WTC11 (cell line): ENCODE measurements at regions not wholly inside any gene's neighbourhood (a gene's known extent, or its start where the extent isn't known, plus 50 kb on each side); places are given as distances from the start of the nearest gene placed in this dataset.

Experiments
- CREB1 ChIP-seq: sonication (generic); formaldehyde crosslinking; IDR thresholded peaks from 2 replicates; pipeline ENCODE4 v1.8.0; 2023; ENCODE audit warnings: mild to moderate bottlenecking, missing genetic modification reagents
- ETV6 ChIP-seq: sonication (generic); formaldehyde crosslinking; IDR thresholded peaks from 2 replicates; pipeline ENCODE4 v1.8.1; 2022; ENCODE audit warnings: mild to moderate bottlenecking, missing genetic modification reagents
- GABPB1 ChIP-seq: sonication (generic); formaldehyde crosslinking; IDR thresholded peaks from 2 replicates; pipeline ENCODE4 v1.8.1; 2023; ENCODE audit warnings: mild to moderate bottlenecking, missing genetic modification reagents
- KAT7 ChIP-seq: sonication (generic); formaldehyde crosslinking; IDR thresholded peaks from 2 replicates; pipeline ENCODE4 v1.8.1; 2023; ENCODE audit warnings: missing genetic modification reagents, mild to moderate bottlenecking, borderline replicate concordance
- NFE2L1 ChIP-seq: sonication (generic); formaldehyde crosslinking; IDR thresholded peaks from 2 replicates; pipeline ENCODE4 v1.8.1; 2023; ENCODE audit warnings: missing genetic modification reagents
- NR3C1 ChIP-seq: sonication (generic); formaldehyde crosslinking; conservative IDR thresholded peaks from 2 replicates; pipeline ENCODE4 v1.8.1; 2023; ENCODE audit warnings: low read depth, mild to moderate bottlenecking, missing genetic modification reagents
- TF ChIP-seq, protein P1 (sequence below): fragments of 250-450 bp; sonication (Bioruptor Pico); IDR thresholded peaks from 2 replicates; pipeline ENCODE4 v1.9.0; 2021; ENCODE audit warnings: mild to moderate bottlenecking, borderline replicate concordance
- TF ChIP-seq, protein P2 (sequence below): fragments of 200-600 bp; IDR thresholded peaks from 2 replicates; pipeline ENCODE4 v1.8.0; 2022; ENCODE audit warnings: antibody characterized with exemption
- TF ChIP-seq, protein P3 (sequence below): sonication (generic); formaldehyde crosslinking; IDR thresholded peaks from 2 replicates; pipeline ENCODE4 v1.8.1; 2023; ENCODE audit warnings: mild to moderate bottlenecking, missing genetic modification reagents
- TF ChIP-seq, protein P4 (sequence below): sonication (generic); formaldehyde crosslinking; IDR thresholded peaks from 2 replicates; pipeline ENCODE4 v1.8.0; 2022; ENCODE audit warnings: mild to moderate bottlenecking, missing genetic modification reagents
- TF ChIP-seq, protein P5 (sequence below): sonication (generic); formaldehyde crosslinking; IDR thresholded peaks from 2 replicates; pipeline ENCODE4 v1.8.1; 2022; ENCODE audit warnings: mild to moderate bottlenecking, missing genetic modification reagents, moderate library complexity, borderline replicate concordance
- TF ChIP-seq, protein P6 (sequence below): sonication (generic); formaldehyde crosslinking; IDR thresholded peaks from 2 replicates; pipeline ENCODE4 v1.8.0; 2022; ENCODE audit warnings: missing genetic modification reagents
- TF ChIP-seq, protein P7 (sequence below): sonication (generic); formaldehyde crosslinking; IDR thresholded peaks from 2 replicates; pipeline ENCODE4 v1.8.0; 2022; ENCODE audit warnings: mild to moderate bottlenecking, missing genetic modification reagents
- TF ChIP-seq, protein P8 (sequence below): fragments of 250-450 bp; sonication (Bioruptor Pico); IDR thresholded peaks from 2 replicates; pipeline ENCODE4 v1.8.0; 2021; ENCODE audit warnings: mild to moderate bottlenecking

DNA sequence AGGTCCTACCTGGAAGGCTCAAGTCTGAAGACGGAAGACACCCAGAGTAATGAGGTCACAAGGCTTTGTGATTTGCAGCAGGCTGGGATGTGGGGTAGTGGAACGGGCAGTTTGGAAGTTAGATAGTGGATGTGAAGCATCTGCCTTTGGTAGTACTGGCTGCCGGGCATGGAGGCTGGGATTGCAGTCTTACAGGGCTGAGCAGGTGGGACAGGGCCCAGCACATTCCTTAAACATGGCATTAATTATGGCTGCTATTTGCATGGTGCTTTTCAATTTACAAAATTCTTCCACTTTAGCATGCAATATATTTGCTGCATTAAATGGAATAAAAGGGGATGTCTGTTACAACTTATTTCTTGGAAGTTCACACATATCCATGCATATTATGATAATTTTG lies 161.2 kb downstream of the UTP18 start:
- TF ChIP-seq CREB1 (CRISPR knock-in tag) (no peak), NR3C1 (CRISPR knock-in tag) (no peak), NFE2L1 (CRISPR knock-in tag) (no peak), KAT7 (CRISPR knock-in tag) (no peak), ETV6 (CRISPR knock-in tag) (no peak), GABPB1 (CRISPR knock-in tag) (no peak)
- TF ChIP-seq, protein P1, sequence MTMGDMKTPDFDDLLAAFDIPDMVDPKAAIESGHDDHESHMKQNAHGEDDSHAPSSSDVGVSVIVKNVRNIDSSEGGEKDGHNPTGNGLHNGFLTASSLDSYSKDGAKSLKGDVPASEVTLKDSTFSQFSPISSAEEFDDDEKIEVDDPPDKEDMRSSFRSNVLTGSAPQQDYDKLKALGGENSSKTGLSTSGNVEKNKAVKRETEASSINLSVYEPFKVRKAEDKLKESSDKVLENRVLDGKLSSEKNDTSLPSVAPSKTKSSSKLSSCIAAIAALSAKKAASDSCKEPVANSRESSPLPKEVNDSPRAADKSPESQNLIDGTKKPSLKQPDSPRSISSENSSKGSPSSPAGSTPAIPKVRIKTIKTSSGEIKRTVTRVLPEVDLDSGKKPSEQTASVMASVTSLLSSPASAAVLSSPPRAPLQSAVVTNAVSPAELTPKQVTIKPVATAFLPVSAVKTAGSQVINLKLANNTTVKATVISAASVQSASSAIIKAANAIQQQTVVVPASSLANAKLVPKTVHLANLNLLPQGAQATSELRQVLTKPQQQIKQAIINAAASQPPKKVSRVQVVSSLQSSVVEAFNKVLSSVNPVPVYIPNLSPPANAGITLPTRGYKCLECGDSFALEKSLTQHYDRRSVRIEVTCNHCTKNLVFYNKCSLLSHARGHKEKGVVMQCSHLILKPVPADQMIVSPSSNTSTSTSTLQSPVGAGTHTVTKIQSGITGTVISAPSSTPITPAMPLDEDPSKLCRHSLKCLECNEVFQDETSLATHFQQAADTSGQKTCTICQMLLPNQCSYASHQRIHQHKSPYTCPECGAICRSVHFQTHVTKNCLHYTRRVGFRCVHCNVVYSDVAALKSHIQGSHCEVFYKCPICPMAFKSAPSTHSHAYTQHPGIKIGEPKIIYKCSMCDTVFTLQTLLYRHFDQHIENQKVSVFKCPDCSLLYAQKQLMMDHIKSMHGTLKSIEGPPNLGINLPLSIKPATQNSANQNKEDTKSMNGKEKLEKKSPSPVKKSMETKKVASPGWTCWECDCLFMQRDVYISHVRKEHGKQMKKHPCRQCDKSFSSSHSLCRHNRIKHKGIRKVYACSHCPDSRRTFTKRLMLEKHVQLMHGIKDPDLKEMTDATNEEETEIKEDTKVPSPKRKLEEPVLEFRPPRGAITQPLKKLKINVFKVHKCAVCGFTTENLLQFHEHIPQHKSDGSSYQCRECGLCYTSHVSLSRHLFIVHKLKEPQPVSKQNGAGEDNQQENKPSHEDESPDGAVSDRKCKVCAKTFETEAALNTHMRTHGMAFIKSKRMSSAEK (CRISPR knock-in tag): no peak
- TF ChIP-seq, protein P2, sequence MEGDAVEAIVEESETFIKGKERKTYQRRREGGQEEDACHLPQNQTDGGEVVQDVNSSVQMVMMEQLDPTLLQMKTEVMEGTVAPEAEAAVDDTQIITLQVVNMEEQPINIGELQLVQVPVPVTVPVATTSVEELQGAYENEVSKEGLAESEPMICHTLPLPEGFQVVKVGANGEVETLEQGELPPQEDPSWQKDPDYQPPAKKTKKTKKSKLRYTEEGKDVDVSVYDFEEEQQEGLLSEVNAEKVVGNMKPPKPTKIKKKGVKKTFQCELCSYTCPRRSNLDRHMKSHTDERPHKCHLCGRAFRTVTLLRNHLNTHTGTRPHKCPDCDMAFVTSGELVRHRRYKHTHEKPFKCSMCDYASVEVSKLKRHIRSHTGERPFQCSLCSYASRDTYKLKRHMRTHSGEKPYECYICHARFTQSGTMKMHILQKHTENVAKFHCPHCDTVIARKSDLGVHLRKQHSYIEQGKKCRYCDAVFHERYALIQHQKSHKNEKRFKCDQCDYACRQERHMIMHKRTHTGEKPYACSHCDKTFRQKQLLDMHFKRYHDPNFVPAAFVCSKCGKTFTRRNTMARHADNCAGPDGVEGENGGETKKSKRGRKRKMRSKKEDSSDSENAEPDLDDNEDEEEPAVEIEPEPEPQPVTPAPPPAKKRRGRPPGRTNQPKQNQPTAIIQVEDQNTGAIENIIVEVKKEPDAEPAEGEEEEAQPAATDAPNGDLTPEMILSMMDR: no peak
- TF ChIP-seq, protein P3, sequence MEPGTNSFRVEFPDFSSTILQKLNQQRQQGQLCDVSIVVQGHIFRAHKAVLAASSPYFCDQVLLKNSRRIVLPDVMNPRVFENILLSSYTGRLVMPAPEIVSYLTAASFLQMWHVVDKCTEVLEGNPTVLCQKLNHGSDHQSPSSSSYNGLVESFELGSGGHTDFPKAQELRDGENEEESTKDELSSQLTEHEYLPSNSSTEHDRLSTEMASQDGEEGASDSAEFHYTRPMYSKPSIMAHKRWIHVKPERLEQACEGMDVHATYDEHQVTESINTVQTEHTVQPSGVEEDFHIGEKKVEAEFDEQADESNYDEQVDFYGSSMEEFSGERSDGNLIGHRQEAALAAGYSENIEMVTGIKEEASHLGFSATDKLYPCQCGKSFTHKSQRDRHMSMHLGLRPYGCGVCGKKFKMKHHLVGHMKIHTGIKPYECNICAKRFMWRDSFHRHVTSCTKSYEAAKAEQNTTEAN (CRISPR knock-in tag): no peak
- TF ChIP-seq, protein P4, sequence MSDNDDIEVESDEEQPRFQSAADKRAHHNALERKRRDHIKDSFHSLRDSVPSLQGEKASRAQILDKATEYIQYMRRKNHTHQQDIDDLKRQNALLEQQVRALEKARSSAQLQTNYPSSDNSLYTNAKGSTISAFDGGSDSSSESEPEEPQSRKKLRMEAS: no peak
- TF ChIP-seq, protein P5, sequence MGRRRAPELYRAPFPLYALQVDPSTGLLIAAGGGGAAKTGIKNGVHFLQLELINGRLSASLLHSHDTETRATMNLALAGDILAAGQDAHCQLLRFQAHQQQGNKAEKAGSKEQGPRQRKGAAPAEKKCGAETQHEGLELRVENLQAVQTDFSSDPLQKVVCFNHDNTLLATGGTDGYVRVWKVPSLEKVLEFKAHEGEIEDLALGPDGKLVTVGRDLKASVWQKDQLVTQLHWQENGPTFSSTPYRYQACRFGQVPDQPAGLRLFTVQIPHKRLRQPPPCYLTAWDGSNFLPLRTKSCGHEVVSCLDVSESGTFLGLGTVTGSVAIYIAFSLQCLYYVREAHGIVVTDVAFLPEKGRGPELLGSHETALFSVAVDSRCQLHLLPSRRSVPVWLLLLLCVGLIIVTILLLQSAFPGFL (CRISPR knock-in tag): no peak
- TF ChIP-seq, protein P6, sequence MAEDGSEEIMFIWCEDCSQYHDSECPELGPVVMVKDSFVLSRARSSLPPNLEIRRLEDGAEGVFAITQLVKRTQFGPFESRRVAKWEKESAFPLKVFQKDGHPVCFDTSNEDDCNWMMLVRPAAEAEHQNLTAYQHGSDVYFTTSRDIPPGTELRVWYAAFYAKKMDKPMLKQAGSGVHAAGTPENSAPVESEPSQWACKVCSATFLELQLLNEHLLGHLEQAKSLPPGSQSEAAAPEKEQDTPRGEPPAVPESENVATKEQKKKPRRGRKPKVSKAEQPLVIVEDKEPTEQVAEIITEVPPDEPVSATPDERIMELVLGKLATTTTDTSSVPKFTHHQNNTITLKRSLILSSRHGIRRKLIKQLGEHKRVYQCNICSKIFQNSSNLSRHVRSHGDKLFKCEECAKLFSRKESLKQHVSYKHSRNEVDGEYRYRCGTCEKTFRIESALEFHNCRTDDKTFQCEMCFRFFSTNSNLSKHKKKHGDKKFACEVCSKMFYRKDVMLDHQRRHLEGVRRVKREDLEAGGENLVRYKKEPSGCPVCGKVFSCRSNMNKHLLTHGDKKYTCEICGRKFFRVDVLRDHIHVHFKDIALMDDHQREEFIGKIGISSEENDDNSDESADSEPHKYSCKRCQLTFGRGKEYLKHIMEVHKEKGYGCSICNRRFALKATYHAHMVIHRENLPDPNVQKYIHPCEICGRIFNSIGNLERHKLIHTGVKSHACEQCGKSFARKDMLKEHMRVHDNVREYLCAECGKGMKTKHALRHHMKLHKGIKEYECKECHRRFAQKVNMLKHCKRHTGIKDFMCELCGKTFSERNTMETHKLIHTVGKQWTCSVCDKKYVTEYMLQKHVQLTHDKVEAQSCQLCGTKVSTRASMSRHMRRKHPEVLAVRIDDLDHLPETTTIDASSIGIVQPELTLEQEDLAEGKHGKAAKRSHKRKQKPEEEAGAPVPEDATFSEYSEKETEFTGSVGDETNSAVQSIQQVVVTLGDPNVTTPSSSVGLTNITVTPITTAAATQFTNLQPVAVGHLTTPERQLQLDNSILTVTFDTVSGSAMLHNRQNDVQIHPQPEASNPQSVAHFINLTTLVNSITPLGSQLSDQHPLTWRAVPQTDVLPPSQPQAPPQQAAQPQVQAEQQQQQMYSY: no peak
- TF ChIP-seq, protein P7, sequence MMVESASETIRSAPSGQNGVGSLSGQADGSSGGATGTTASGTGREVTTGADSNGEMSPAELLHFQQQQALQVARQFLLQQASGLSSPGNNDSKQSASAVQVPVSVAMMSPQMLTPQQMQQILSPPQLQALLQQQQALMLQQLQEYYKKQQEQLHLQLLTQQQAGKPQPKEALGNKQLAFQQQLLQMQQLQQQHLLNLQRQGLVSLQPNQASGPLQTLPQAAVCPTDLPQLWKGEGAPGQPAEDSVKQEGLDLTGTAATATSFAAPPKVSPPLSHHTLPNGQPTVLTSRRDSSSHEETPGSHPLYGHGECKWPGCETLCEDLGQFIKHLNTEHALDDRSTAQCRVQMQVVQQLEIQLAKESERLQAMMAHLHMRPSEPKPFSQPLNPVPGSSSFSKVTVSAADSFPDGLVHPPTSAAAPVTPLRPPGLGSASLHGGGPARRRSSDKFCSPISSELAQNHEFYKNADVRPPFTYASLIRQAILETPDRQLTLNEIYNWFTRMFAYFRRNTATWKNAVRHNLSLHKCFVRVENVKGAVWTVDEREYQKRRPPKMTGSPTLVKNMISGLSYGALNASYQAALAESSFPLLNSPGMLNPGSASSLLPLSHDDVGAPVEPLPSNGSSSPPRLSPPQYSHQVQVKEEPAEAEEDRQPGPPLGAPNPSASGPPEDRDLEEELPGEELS: no peak
- TF ChIP-seq, protein P8, sequence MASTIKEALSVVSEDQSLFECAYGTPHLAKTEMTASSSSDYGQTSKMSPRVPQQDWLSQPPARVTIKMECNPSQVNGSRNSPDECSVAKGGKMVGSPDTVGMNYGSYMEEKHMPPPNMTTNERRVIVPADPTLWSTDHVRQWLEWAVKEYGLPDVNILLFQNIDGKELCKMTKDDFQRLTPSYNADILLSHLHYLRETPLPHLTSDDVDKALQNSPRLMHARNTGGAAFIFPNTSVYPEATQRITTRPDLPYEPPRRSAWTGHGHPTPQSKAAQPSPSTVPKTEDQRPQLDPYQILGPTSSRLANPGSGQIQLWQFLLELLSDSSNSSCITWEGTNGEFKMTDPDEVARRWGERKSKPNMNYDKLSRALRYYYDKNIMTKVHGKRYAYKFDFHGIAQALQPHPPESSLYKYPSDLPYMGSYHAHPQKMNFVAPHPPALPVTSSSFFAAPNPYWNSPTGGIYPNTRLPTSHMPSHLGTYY (CRISPR knock-in tag): no peak
